ENCODE measurements at regions not wholly inside any gene's neighbourhood (a gene's known extent, or its start where the extent isn't known, plus 50 kb on each side); places are given as distances from the start of the nearest gene placed in this dataset.

- Histone ChIP-seq H3K9me2 (replicated peaks; ENCODE audit: low read depth, low read length) (no peaks in the 10 kb centered on the region), H3K4me2 (ENCODE audit: low read depth, low read length, poor library complexity, severe bottlenecking) (no peak overlapping the region), H3K4me1 (ENCODE audit: insufficient read depth, low read length, poor library complexity, severe bottlenecking) (no peaks in the 10 kb centered on the region), H3K79me2 (ENCODE audit: insufficient read depth, low read length) (no peaks in the 10 kb centered on the region), H3K27me3 (ENCODE audit: insufficient read depth, low read length, poor library complexity, severe bottlenecking) (no peaks in the 10 kb centered on the region), H4K20me1 (ENCODE audit: insufficient read depth, low read length, poor library complexity, severe bottlenecking) (no peaks in the 10 kb centered on the region), H3K9me3 (ENCODE audit: insufficient read depth, low read depth, low read length) (no peaks in the 10 kb centered on the region), H3K4me3 (ENCODE audit: low read length, poor library complexity, severe bottlenecking) (no peak overlapping the region), H3K36me3 (ENCODE audit: insufficient read depth, low read length) (no peaks in the 10 kb centered on the region), H2AFZ (ENCODE audit: low read length) (no peak overlapping the region), H3K9ac (ENCODE audit: low read depth, low read length, poor library complexity, severe bottlenecking) (no peak overlapping the region), H3F3A (ENCODE audit: low read depth) (no peaks in the 10 kb centered on the region)
- TF ChIP-seq EZH2phosphoT487 (IDR thresholded peaks at IDR 0.05; ENCODE audit: borderline replicate concordance) = no peak
- no peak for TF ChIP-seq CTCF (conservative IDR thresholded peaks at IDR 0.05; ENCODE audit: low read length)
These were observed 208.3 kb upstream of the VLDLR start for GRCh38 chr9:2413160-2413805.

DNA sequence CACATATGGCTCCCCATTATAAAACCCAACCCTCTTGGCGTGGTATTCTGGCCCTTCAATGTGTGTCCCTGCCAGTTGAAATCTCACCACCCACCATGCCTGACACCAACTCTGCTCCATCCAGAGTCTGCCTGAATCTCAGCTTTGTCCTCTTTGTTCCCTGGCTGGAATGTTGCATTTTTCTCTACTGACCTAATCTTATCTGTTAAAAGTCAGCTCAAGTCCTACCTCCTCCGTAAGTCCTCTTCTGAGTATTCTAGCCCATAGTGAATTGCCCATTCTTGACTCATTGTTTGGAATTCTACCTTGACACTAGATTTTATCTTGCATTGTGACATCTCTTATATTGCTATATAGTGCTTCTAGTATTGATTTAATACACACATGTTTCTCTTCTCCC, 207.1 kb upstream of the VLDLR start:
- Histone ChIP-seq H3K4me3 (ENCODE audit: low read length, poor library complexity, severe bottlenecking) (no peak overlapping the region), H3K9me3 (ENCODE audit: insufficient read depth, low read depth, low read length) (no peaks in the 10 kb centered on the region), H3K4me2 (ENCODE audit: low read depth, low read length, poor library complexity, severe bottlenecking) (no peak overlapping the region), H3K9me2 (replicated peaks; ENCODE audit: low read depth, low read length) (no peaks in the 10 kb centered on the region), H3K27me3 (ENCODE audit: insufficient read depth, low read length, poor library complexity, severe bottlenecking) (no peaks in the 10 kb centered on the region), H3K9ac (ENCODE audit: low read depth, low read length, poor library complexity, severe bottlenecking) (no peak overlapping the region), H3K36me3 (ENCODE audit: insufficient read depth, low read length) (no peaks in the 10 kb centered on the region), H4K20me1 (ENCODE audit: insufficient read depth, low read length, poor library complexity, severe bottlenecking) (no peaks in the 10 kb centered on the region), H3K79me2 (ENCODE audit: insufficient read depth, low read length) (no peaks in the 10 kb centered on the region), H2AFZ (ENCODE audit: low read length) (no peak overlapping the region), H3F3A (ENCODE audit: low read depth) (no peaks in the 10 kb centered on the region), H3K4me1 (ENCODE audit: insufficient read depth, low read length, poor library complexity, severe bottlenecking) (no peaks in the 10 kb centered on the region)
- TF ChIP-seq EZH2phosphoT487 (IDR thresholded peaks at IDR 0.05; ENCODE audit: borderline replicate concordance) = no peak
- TF ChIP-seq CTCF (conservative IDR thresholded peaks at IDR 0.05; ENCODE audit: low read length) = no peak

DNA sequence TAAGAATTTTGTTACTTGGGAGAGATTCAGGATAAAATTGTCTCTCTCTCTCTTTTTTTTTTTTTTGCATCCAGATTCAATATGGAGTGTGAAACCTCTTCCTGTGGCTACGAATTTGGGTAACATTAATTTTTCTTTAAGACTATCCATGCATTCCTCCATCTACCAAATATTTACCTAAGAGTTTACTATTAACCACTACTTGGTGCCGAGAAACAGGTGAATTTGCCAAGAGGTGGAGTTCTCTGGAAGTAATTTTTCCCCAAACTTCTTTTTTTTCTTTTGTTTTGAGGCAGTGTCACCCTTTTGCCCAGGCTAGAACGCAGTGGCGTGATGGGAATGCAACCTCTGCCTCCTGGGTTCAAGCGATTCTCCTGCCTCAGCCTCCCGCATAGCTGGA, 206.3 kb upstream of the VLDLR start:
- Histone ChIP-seq H3K4me2 (ENCODE audit: low read depth, low read length, poor library complexity, severe bottlenecking) (no peak overlapping the region), H3K9me2 (replicated peaks; ENCODE audit: low read depth, low read length) (no peaks in the 10 kb centered on the region), H3K4me3 (ENCODE audit: low read length, poor library complexity, severe bottlenecking) (no peak overlapping the region), H3K79me2 (ENCODE audit: insufficient read depth, low read length) (no peaks in the 10 kb centered on the region), H3K4me1 (ENCODE audit: insufficient read depth, low read length, poor library complexity, severe bottlenecking) (no peaks in the 10 kb centered on the region), H4K20me1 (ENCODE audit: insufficient read depth, low read length, poor library complexity, severe bottlenecking) (no peaks in the 10 kb centered on the region), H3F3A (ENCODE audit: low read depth) (no peaks in the 10 kb centered on the region), H3K9ac (ENCODE audit: low read depth, low read length, poor library complexity, severe bottlenecking) (no peak overlapping the region), H3K36me3 (ENCODE audit: insufficient read depth, low read length) (no peaks in the 10 kb centered on the region), H2AFZ (ENCODE audit: low read length) (no peak overlapping the region), H3K27me3 (ENCODE audit: insufficient read depth, low read length, poor library complexity, severe bottlenecking) (no peaks in the 10 kb centered on the region), H3K9me3 (ENCODE audit: insufficient read depth, low read depth, low read length) (no peaks in the 10 kb centered on the region)
- TF ChIP-seq EZH2phosphoT487 (IDR thresholded peaks at IDR 0.05; ENCODE audit: borderline replicate concordance) (no peak), CTCF (conservative IDR thresholded peaks at IDR 0.05; ENCODE audit: low read length) (no peak)

Data from Loucy (cell line).